Right cardiac atrium (tissue), 5 donors: ENCODE measurements at regions not wholly inside any gene's neighbourhood (a gene's known extent, or its start where the extent isn't known, plus 50 kb on each side); places are given as distances from the start of the nearest gene placed in this dataset.
A peak's percentile ranks its signal among the peaks of the same experiment; 100 is the strongest.
"Not testable (repeated sequence)": the region's sequence is repeated elsewhere in the genome, so short reads cannot be mapped to it uniquely, and the experiment has no call there.

Source experiments
- ATAC-seq, 2 donors: fragments of 200-7000 bp; cut with Tn5 transposase; one replicate each; pipeline versions ENCODE4 v1.8.0 to v1.9.1; 2020; ENCODE audit warnings: moderate library complexity in 2 of 2, mild to moderate bottlenecking in 1 of 2
- DNase-seq, 3 donors: peaks; one replicate each; pipeline ENCODE4 v3.0.0-alpha.2; 2020
- H3K27ac ChIP-seq: one replicate; pipeline ENCODE4 v1.5.1; 2013; ENCODE audit warnings: mild to moderate bottlenecking, low read length, control low read depth, moderate library complexity
- H3K27me3 ChIP-seq: one replicate; pipeline ENCODE4 v1.6.1; 2013; ENCODE audit not compliant: control insufficient read depth, insufficient read depth
- H3K4me1 ChIP-seq: one replicate; pipeline ENCODE4 v1.6.1; 2013; ENCODE audit warnings: low read length; ENCODE audit not compliant: control insufficient read depth, insufficient read depth
- H3K4me3 ChIP-seq: one replicate; pipeline ENCODE4 v1.5.1; 2013; ENCODE audit warnings: low read length, control low read depth
- H3K9me3 ChIP-seq: one replicate; pipeline ENCODE4 v1.6.1; 2013; ENCODE audit warnings: low read length; ENCODE audit not compliant: control insufficient read depth
- WGBS: extraction: QIAGEN DNeasy Blood & Tissue Kit; methylation state at CpG from one replicate; pipeline ENCODE4 v1.1.7; 2013; 5-methylcytosine and 5-hydroxymethylcytosine counted together
- intact Hi-C, 4 donors: fragments of 100-400 bp; cut with DNase I; formaldehyde crosslinking; loops; one replicate each; pipeline versions ENCODE4 v1.11.0 to v1.14.0; 2022 to 2023
- donor health status: healthy with polysubstance abuse.
- donor health status: DM: no; HTN: yes; CAD: no.
- donor health status: DM: no; HTN: no; CAD: no.
- donor health status: DM: no; HTN: yes; CAD: no; lungs with severe emphysema.
- donor health status: DM: yes; HTN: yes; CAD: no.

DNA sequence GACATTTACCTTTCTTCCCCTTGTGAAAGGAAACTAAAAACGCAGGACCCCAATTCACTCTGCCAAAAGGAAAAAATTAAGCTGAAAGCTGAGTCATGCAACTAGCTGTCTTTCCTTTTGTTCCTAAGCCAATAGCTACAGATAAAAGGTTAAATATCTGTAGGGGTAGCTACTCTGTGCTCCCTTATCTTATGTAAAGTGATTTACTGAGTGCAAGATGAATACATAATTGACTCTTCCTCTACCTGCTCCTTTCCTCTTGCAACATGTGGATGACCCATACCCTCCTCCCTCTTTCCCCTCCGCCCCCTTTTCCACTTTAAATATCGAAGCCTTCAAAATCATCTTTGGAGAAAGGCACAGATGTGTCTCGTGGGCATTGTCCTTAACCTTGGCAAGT, 68.0 kb upstream of the ZNF157 start:
- no peaks in the 10 kb centered on the region for H3K9me3 ChIP-seq
- 37% methylated on average over 4 of the region's 4 CpGs for WGBS
- intact Hi-C loops = no loop called here
- no peak overlapping the region for H3K4me3 ChIP-seq
- H3K27ac ChIP-seq = no peak overlapping the region
- H3K27me3 ChIP-seq = no peaks in the 10 kb centered on the region
- DNase-seq (no peak), ATAC-seq (no peak)
- no peaks in the 10 kb centered on the region for H3K4me1 ChIP-seq

DNA sequence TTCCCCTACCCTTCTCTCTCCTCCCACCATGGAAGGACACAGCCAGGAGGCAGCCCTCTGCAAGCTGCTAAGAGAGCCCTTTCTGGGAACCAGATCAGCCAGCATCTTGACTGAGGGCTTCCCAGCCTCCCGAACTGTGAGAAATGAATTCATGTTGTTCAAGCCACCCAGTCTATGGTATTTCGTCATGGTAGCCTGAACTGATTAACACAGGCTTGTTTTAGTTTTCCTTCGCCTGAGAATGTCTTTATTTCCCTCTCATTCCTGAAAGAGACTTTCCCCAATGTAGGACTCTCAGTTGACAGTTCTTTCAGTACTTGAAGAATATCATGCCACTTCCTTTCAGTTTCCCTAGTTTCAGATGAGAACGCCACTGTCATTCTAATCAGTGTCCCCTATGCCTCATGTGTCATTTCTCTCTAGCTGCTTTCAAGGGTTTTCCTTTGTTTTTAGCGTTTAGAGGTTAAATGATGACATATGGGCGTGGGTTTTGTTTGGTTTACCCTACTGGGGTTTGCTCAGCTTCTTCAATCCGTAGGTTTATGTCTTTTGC, 63.8 kb upstream of the ZNF157 start:
- H3K4me3 ChIP-seq, H3K27me3 ChIP-seq, H3K9me3 ChIP-seq, H3K27ac ChIP-seq, H3K4me1 ChIP-seq, ATAC-seq, DNase-seq, intact Hi-C loops: not testable (repeated sequence)
- WGBS = 84% methylated on average over 7 of the region's 7 CpGs

- peak in 2 of 3 donors; percentile 60 to 71 for DNase-seq
- 42% methylated on average over 19 of the region's 19 CpGs for WGBS
- peak; percentile 36 to 55 for ATAC-seq
Observed at GRCh38 chrX:47311932-47312774, 58.2 kb upstream of the ZNF157 start.

GRCh38 chrX:47313056-47313455, 57.3 kb upstream of the ZNF157 start:
- intact Hi-C loops = no loop called here
- 35% methylated on average over 5 of the region's 5 CpGs for WGBS
- no peaks in the 10 kb centered on the region for H3K27me3 ChIP-seq
- ATAC-seq = no peak
- no peak overlapping the region for H3K4me3 ChIP-seq
- peak in 1 of 3 donors; percentile 56 for DNase-seq
- H3K27ac ChIP-seq = no peak overlapping the region
- H3K9me3 ChIP-seq = no peaks in the 10 kb centered on the region
- H3K4me1 ChIP-seq = no peaks in the 10 kb centered on the region

More at GRCh38 chrX:47311932-47312774, 58.2 kb upstream of the ZNF157 start:
- Histone ChIP-seq H3K4me1 (no peaks in the 10 kb centered on the region), H3K27ac (no peak overlapping the region), H3K27me3 (no peaks in the 10 kb centered on the region), H3K4me3 (no peak overlapping the region), H3K9me3 (no peaks in the 10 kb centered on the region)
- intact Hi-C loops = no loop called here

DNA sequence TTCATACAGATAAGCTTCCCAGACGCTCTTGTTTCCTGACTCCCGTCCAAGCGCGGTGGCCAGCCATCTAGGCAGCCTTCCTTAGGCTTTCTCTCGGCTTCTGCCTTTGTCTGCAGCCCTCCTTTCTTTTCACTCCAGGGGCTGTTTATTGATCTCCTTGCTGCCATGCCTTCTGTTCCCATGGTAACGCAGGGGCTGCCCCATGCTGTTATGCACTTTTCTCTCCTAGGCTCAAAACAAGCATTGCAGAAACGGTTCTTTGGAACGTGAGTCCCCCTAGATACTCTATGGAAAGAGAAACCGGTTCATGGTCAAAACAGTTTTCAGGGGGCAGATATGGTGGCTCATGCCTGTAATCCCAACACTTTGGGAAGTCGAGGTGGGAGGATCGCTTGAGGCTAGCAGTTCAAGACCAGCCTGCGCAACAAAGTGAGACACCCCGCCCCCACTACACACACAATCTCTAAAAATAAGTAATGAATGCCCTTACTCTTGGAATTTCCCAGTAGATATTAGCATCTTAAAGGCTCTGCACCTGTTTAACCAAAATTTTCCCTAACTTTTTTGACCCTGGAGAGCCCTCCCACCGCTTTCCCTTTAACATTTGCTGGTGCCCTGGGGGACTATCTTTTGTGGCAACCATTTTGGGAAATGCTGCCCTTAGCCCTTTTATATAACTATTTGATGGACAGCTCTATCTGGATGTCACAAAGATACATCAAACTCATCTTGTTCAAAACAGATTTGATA, 53.9 kb upstream of the ZNF157 start:
- intact Hi-C loops = no loop called here
- Histone ChIP-seq H3K4me1 (no peaks in the 10 kb centered on the region), H3K27ac (no peak overlapping the region), H3K9me3 (no peaks in the 10 kb centered on the region), H3K4me3 (no peak overlapping the region), H3K27me3 (no peaks in the 10 kb centered on the region)
- 35% methylated on average over 14 of the region's 14 CpGs for WGBS
- DNase-seq (peak in 2 of 3 donors; percentile 52 to 54), ATAC-seq (no peak)
